IMR-90 (cell line): ENCODE measurements at regions not wholly inside any gene's neighbourhood (a gene's known extent, or its start where the extent isn't known, plus 50 kb on each side); places are given as distances from the start of the nearest gene placed in this dataset.

Experiments
- CEBPB ChIP-seq: IDR thresholded peaks from 2 replicates; pipeline ENCODE4 v1.6.1; 2012; ENCODE audit warnings: low read depth, low read length, improper control_type of control experiment
- CTCF ChIP-seq: conservative IDR thresholded peaks from 2 replicates; pipeline ENCODE4 v1.5.1; 2012; ENCODE audit warnings: mild to moderate bottlenecking, low read depth, low read length, improper control_type of control experiment
- ELK1 ChIP-seq: fragments of 150-350 bp; IDR thresholded peaks from 2 replicates; pipeline ENCODE4 v1.6.1; 2016; ENCODE audit warnings: low read depth, mild to moderate bottlenecking, low read length, moderate library complexity, borderline replicate concordance
- MAFK ChIP-seq: IDR thresholded peaks from 2 replicates; pipeline ENCODE4 v1.6.1; 2012; ENCODE audit warnings: low read depth, low read length, improper control_type of control experiment
- MAZ ChIP-seq: IDR thresholded peaks from 2 replicates; pipeline ENCODE4 v1.6.1; 2012; ENCODE audit warnings: low read depth, mild to moderate bottlenecking, low read length, improper control_type of control experiment, moderate library complexity, borderline replicate concordance
- NFE2L2 ChIP-seq: fragments of 150-350 bp; IDR thresholded peaks from 2 replicates; pipeline ENCODE4 v1.6.1; 2016; ENCODE audit warnings: low read depth, mild to moderate bottlenecking, low read length
- POLR2A ChIP-seq: IDR thresholded peaks from 2 replicates; pipeline ENCODE4 v1.6.1; 2012; ENCODE audit warnings: mild to moderate bottlenecking, low read depth, low read length
- RAD21 ChIP-seq: IDR thresholded peaks from 2 replicates; pipeline ENCODE4 v1.6.1; 2012; ENCODE audit warnings: low read length, improper control_type of control experiment
- RFX5 ChIP-seq: IDR thresholded peaks from 2 replicates; pipeline ENCODE4 v1.8.0; 2012; ENCODE audit warnings: low read depth, mild to moderate bottlenecking, low read length, moderate library complexity
- SMC3 ChIP-seq: fragments of 150-350 bp; IDR thresholded peaks from 2 replicates; pipeline ENCODE4 v1.6.1; 2016; ENCODE audit warnings: low read depth, mild to moderate bottlenecking, antibody characterized with exemption, low read length, moderate library complexity
- USF2 ChIP-seq: fragments of 150-350 bp; IDR thresholded peaks from 2 replicates; pipeline ENCODE4 v1.6.1; 2017; ENCODE audit warnings: mild to moderate bottlenecking, antibody characterized with exemption, low read length, low read depth

GRCh38 chr15:77543159-77543882 lies 89.4 kb downstream of the LINGO1 start:
- no peak for TF ChIP-seq USF2
- TF ChIP-seq SMC3, result peak; percentile 95
- peak; percentile 99 for TF ChIP-seq CTCF
- TF ChIP-seq ELK1, result no peak
- no peak for TF ChIP-seq POLR2A
- TF ChIP-seq MAFK, result no peak
- TF ChIP-seq NFE2L2, result no peak
- TF ChIP-seq CEBPB, result no peak
- TF ChIP-seq MAZ, result no peak
- TF ChIP-seq RAD21, result peak; percentile 99
- no peak for TF ChIP-seq RFX5
